Upper lobe of left lung (tissue), 4 donors: ENCODE measurements at regions not wholly inside any gene's neighbourhood (a gene's known extent, or its start where the extent isn't known, plus 50 kb on each side); places are given as distances from the start of the nearest gene placed in this dataset.
"Not testable (repeated sequence)": the region's sequence is repeated elsewhere in the genome, so short reads cannot be mapped to it uniquely, and the experiment has no call there.

Source experiments
- CTCF ChIP-seq, 6 experiments: fragments of 450-650 bp in 4 of 6; fragments of 200-600 bp in 2 of 6; sonication (generic) in 2 of 6; IDR thresholded peaks; one replicate each; pipeline ENCODE4 v1.5.1; 2016 to 2019; ENCODE audit warnings: antibody characterized with exemption in 6 of 6
- EP300 ChIP-seq, 4 donors: sonication (generic); formaldehyde crosslinking; IDR thresholded peaks; one replicate each; pipeline ENCODE4 v1.5.1; 2017; ENCODE audit warnings: antibody characterized with exemption in 4 of 4, control low read depth in 2 of 4

- not testable (repeated sequence) for TF ChIP-seq CTCF, EP300 (IDR thresholded peaks at IDR 0.05)
Observed at GRCh38 chr2:87572906-87573305, 175.0 kb upstream of the PLGLB2 start.
